ENCODE measurements at regions not wholly inside any gene's neighbourhood (a gene's known extent, or its start where the extent isn't known, plus 50 kb on each side); places are given as distances from the start of the nearest gene placed in this dataset.

- CTCF ChIA-PET = no interaction called here
These were observed 272.6 kb downstream of the ENC1 start for GRCh38 chr5:74367934-74368333.

GRCh38 chr5:74367241-74367733 lies 273.2 kb downstream of the ENC1 start:
- Histone ChIP-seq H3K36me3 (ENCODE audit: insufficient read depth, low read length, poor library complexity, severe bottlenecking) (no peaks in the 10 kb centered on the region), H3K27me3 (replicated peaks; ENCODE audit: insufficient read depth, low read depth, low read length, poor library complexity) (no peaks in the 10 kb centered on the region), H3K27ac (ENCODE audit: low read depth, low read length, poor library complexity, severe bottlenecking) (no peak overlapping the region), H3K9me3 (ENCODE audit: low read depth, low read length, poor library complexity, severe bottlenecking) (no peaks in the 10 kb centered on the region), H3K4me1 (ENCODE audit: insufficient read depth, low read length, poor library complexity, severe bottlenecking) (no peaks in the 10 kb centered on the region), H3K4me3 (ENCODE audit: low read depth, low read length, poor library complexity, severe bottlenecking) (no peak overlapping the region)
- DNase-seq (ENCODE audit: low spot score) = no peak
- ChIA-PET POLR2A (ENCODE audit: low non-redundant PET) (no interaction called here), CTCF (no interaction called here)
- intact Hi-C loops (cut with micrococcal nuclease; ENCODE audit: unreplicated experiment) = no loop called here
- TF ChIP-seq EZH2 (IDR thresholded peaks at IDR 0.05; ENCODE audit: borderline replicate concordance, low read depth, low read length, poor library complexity, severe bottlenecking) = no peak
- no peak for TF ChIP-seq CTCF (conservative IDR thresholded peaks at IDR 0.05; ENCODE audit: low read depth, low read length)
- no TSS peak for BruUV-seq (replicated peaks)

More at GRCh38 chr5:74367934-74368333, 272.6 kb downstream of the ENC1 start:
- no peak overlapping the region for H3K4me3 ChIP-seq (ENCODE audit: low read depth, low read length, poor library complexity, severe bottlenecking)
- no TSS peak for BruUV-seq (replicated peaks)
- no peak for TF ChIP-seq EZH2 (IDR thresholded peaks at IDR 0.05; ENCODE audit: borderline replicate concordance, low read depth, low read length, poor library complexity, severe bottlenecking)
- TF ChIP-seq CTCF (conservative IDR thresholded peaks at IDR 0.05; ENCODE audit: low read depth, low read length) = no peak
- intact Hi-C loops (cut with micrococcal nuclease; ENCODE audit: unreplicated experiment) = no loop called here
- H3K27me3 ChIP-seq (replicated peaks; ENCODE audit: insufficient read depth, low read depth, low read length, poor library complexity) = no peaks in the 10 kb centered on the region
- DNase-seq (ENCODE audit: low spot score) = no peak
- no peaks in the 10 kb centered on the region for H3K36me3 ChIP-seq (ENCODE audit: insufficient read depth, low read length, poor library complexity, severe bottlenecking)
- POLR2A ChIA-PET (ENCODE audit: low non-redundant PET) = no interaction called here
- H3K4me1 ChIP-seq (ENCODE audit: insufficient read depth, low read length, poor library complexity, severe bottlenecking) = no peaks in the 10 kb centered on the region
- H3K9me3 ChIP-seq (ENCODE audit: low read depth, low read length, poor library complexity, severe bottlenecking) = no peaks in the 10 kb centered on the region
- no peak overlapping the region for H3K27ac ChIP-seq (ENCODE audit: low read depth, low read length, poor library complexity, severe bottlenecking)

- no peaks in the 10 kb centered on the region for H3K9me3 ChIP-seq (ENCODE audit: low read depth, low read length, poor library complexity, severe bottlenecking)
- no peak overlapping the region for H3K4me3 ChIP-seq (ENCODE audit: low read depth, low read length, poor library complexity, severe bottlenecking)
- no peak for DNase-seq (ENCODE audit: low spot score)
- no peaks in the 10 kb centered on the region for H3K36me3 ChIP-seq (ENCODE audit: insufficient read depth, low read length, poor library complexity, severe bottlenecking)
- CTCF ChIA-PET = no interaction called here
- H3K27me3 ChIP-seq (replicated peaks; ENCODE audit: insufficient read depth, low read depth, low read length, poor library complexity) = no peaks in the 10 kb centered on the region
- H3K4me1 ChIP-seq (ENCODE audit: insufficient read depth, low read length, poor library complexity, severe bottlenecking) = no peaks in the 10 kb centered on the region
- BruUV-seq (replicated peaks) = no TSS peak
- intact Hi-C loops (cut with micrococcal nuclease; ENCODE audit: unreplicated experiment) = no loop called here
- TF ChIP-seq CTCF (conservative IDR thresholded peaks at IDR 0.05; ENCODE audit: low read depth, low read length) (no peak), EZH2 (IDR thresholded peaks at IDR 0.05; ENCODE audit: borderline replicate concordance, low read depth, low read length, poor library complexity, severe bottlenecking) (no peak)
- H3K27ac ChIP-seq (ENCODE audit: low read depth, low read length, poor library complexity, severe bottlenecking) = no peak overlapping the region
- POLR2A ChIA-PET (ENCODE audit: low non-redundant PET) = no interaction called here
These were observed 274.8 kb downstream of the ENC1 start for GRCh38 chr5:74365723-74366122.
